Endothelial cell of umbilical vein (primary cell): ENCODE measurements at regions not wholly inside any gene's neighbourhood (a gene's known extent, or its start where the extent isn't known, plus 50 kb on each side); places are given as distances from the start of the nearest gene placed in this dataset.

Experiments used
- BruUV-seq: library from RNA; stranded (reverse); fragments of 400-500 nt; replicated peaks from 2 replicates; lab custom pipeline; 2021; lab: Mats Ljungman, UMichigan
- CTCF ChIA-PET: fragments of 300-600, 350-600 bp; sonication (Branson Sonifier 250); formaldehyde crosslinking; loops from one replicate; lab custom pipeline; 2021; ENCODE audit warnings: antibody characterized with exemption, inconsistent platforms; lab: Charles Lee
- POLR2A ChIA-PET: fragments of 300-600, 350-600 bp; sonication (Branson Sonifier 250); formaldehyde crosslinking; loops from one replicate; lab custom pipeline; 2021; ENCODE audit warnings: antibody characterized with exemption, inconsistent platforms; lab: Charles Lee
- DNase-seq: peaks from one replicate; pipeline ENCODE4 v3.0.0-alpha.2; 2011; ENCODE audit warnings: low read depth, low spot score
- FAIRE-seq: peaks from 2 replicates; lab custom pipeline; 2011; peaks lifted over from hg19 to GRCh38; lab: Jason Lieb, UNC
- H2AFZ ChIP-seq: 2 replicates; pipeline ENCODE4 v1.6.0; 2012; ENCODE audit warnings: low read depth, low read length, control low read depth, inconsistent platforms
- H3K27ac ChIP-seq: 2 replicates; pipeline ENCODE4 v1.5.1; 2011; ENCODE audit warnings: low read depth, mild to moderate bottlenecking, control low read depth, low read length, moderate library complexity; ENCODE audit not compliant: insufficient read depth
- H3K27me3 ChIP-seq, 2 experiments: 2 replicates each; pipeline versions ENCODE4 v1.6.0 to v1.6.1; 2011; ENCODE audit warnings: low read length in 2 of 2, mixed read lengths in 1 of 2; ENCODE audit not compliant: control insufficient read depth in 2 of 2, insufficient read depth in 2 of 2
- H3K36me3 ChIP-seq, 2 experiments: 2 replicates in 1 of 2; 3 replicates in 1 of 2; pipeline ENCODE4 v1.5.1; 2011; ENCODE audit warnings: low read length in 2 of 2, mild to moderate bottlenecking in 1 of 2, moderate library complexity in 1 of 2; ENCODE audit not compliant: control insufficient read depth in 2 of 2, insufficient read depth in 2 of 2; ENCODE audit errors: extremely low read depth in 1 of 2
- H3K4me1 ChIP-seq: 3 replicates; pipeline ENCODE4 v1.5.1; 2011; ENCODE audit warnings: mild to moderate bottlenecking, low read length; ENCODE audit not compliant: control insufficient read depth, insufficient read depth; ENCODE audit errors: extremely low read depth
- H3K4me2 ChIP-seq: 2 replicates; pipeline ENCODE4 v1.6.1; 2011; ENCODE audit warnings: low read length, control low read depth, mixed read lengths; ENCODE audit not compliant: insufficient read depth
- H3K4me3 ChIP-seq, 3 experiments: fragments of 200-600 bp in 1 of 3; sonication (generic), shearing (Covaris generic) in 1 of 3; replicated peaks in 1 of 3; 2 replicates each; pipeline ENCODE4 v1.5.1; 2011 to 2016; ENCODE audit warnings: control low read depth in 3 of 3, low read length in 3 of 3, mild to moderate bottlenecking in 2 of 3, inconsistent platforms in 1 of 3, low read depth in 1 of 3, moderate library complexity in 1 of 3; ENCODE audit not compliant: insufficient read depth in 1 of 3
- H3K79me2 ChIP-seq: 2 replicates; pipeline ENCODE4 v1.6.0; 2012; ENCODE audit warnings: low read length, inconsistent platforms; ENCODE audit not compliant: control insufficient read depth, insufficient read depth
- H3K9ac ChIP-seq: replicated peaks from 2 replicates; pipeline ENCODE3; 2011; ENCODE audit warnings: low read length, control low read depth; ENCODE audit not compliant: insufficient read depth; ENCODE audit errors: extremely low read depth
- H3K9me1 ChIP-seq: replicated peaks from 3 replicates; pipeline ENCODE4 v1.6.0; 2011; ENCODE audit warnings: mild to moderate bottlenecking, low read length; ENCODE audit not compliant: control insufficient read depth, insufficient read depth; ENCODE audit errors: extremely low read depth
- H3K9me3 ChIP-seq: replicated peaks from 2 replicates; pipeline ENCODE4 v1.5.1; 2012; ENCODE audit warnings: low read length, inconsistent platforms; ENCODE audit not compliant: control insufficient read depth, insufficient read depth
- H4K20me1 ChIP-seq: replicated peaks from 2 replicates; pipeline ENCODE3; 2011; ENCODE audit warnings: mild to moderate bottlenecking, low read length; ENCODE audit not compliant: control insufficient read depth, insufficient read depth; ENCODE audit errors: extremely low read depth
- EZH2 ChIP-seq: IDR thresholded peaks from 2 replicates; pipeline ENCODE4 v1.6.1; 2012; ENCODE audit warnings: borderline replicate concordance, low read depth, mild to moderate bottlenecking, moderate library complexity, low read length, inconsistent platforms; ENCODE audit not compliant: severe bottlenecking
- FOS ChIP-seq: IDR thresholded peaks from 2 replicates; pipeline ENCODE4 v1.6.1; 2011; ENCODE audit warnings: mild to moderate bottlenecking, low read length, moderate library complexity, borderline replicate concordance; ENCODE audit not compliant: insufficient read depth
- JUN ChIP-seq: IDR thresholded peaks from 2 replicates; pipeline ENCODE4 v1.6.1; 2011; ENCODE audit warnings: borderline replicate concordance, low read depth; ENCODE audit not compliant: insufficient read length, insufficient read depth
- MAX ChIP-seq: IDR thresholded peaks from 2 replicates; pipeline ENCODE4 v1.6.1; 2011; ENCODE audit not compliant: insufficient read depth, insufficient read length
- MYC ChIP-seq: IDR thresholded peaks from one replicate; pipeline ENCODE4 v1.6.1; 2011; ENCODE audit warnings: mild to moderate bottlenecking, low read depth, low read length
- POLR2AphosphoS5 ChIP-seq: IDR thresholded peaks from 2 replicates; pipeline ENCODE4 v1.6.1; 2012; ENCODE audit warnings: low read depth, mild to moderate bottlenecking, control low read depth, low read length, moderate library complexity; ENCODE audit not compliant: insufficient read depth
- dilution Hi-C: fragments of 300-500 bp; cut with MboI; formaldehyde crosslinking; loops from one replicate; pipeline ENCODE4 v1.15.0; 2019; ENCODE audit warnings: low sequenced_read_pairs; ENCODE audit not compliant: extremely low pct_ligation_motif_present
- intact Hi-C: fragments of 100-400 bp; cut with micrococcal nuclease; formaldehyde crosslinking; loops from one replicate; pipeline ENCODE4 v1.10.0; 2022

DNA sequence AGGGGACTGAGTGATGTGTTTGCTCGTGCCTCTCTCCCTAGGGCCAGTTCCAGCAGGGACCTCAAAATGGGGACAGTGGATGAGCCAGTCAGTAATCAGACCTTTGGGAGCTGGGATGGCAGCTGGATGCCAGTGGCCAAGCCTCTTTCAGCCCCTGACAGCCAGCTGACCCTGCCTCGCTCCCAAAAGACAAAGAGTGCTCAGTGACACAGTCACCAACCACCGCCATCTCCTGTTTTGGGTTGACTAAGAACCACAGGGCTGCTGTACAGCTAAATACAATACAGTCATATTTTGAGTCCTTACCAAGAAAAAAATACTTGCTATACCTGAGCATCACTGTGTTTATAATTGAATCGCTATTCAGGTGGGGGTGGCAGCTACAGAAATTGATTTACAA lies 75.7 kb downstream of the POU3F3 start:
- no peak overlapping the region for H3K9ac ChIP-seq
- TF ChIP-seq MAX = no peak
- TF ChIP-seq JUN = no peak
- H3K27me3 ChIP-seq = no peaks in the 10 kb centered on the region
- POLR2A ChIA-PET = no interaction called here
- H3K79me2 ChIP-seq = no peaks in the 10 kb centered on the region
- no peaks in the 10 kb centered on the region for H3K36me3 ChIP-seq
- H3K4me2 ChIP-seq = no peak overlapping the region
- no peaks in the 10 kb centered on the region for H3K9me3 ChIP-seq
- dilution Hi-C loops = no loop called here
- FAIRE-seq (no peak), DNase-seq (no peak)
- no peaks in the 10 kb centered on the region for H3K4me1 ChIP-seq
- no peak overlapping the region for H3K27ac ChIP-seq
- intact Hi-C loops = no loop called here
- H3K9me1 ChIP-seq = no peaks in the 10 kb centered on the region
- H2AFZ ChIP-seq = no peak overlapping the region
- no TSS peak for BruUV-seq
- H4K20me1 ChIP-seq = no peaks in the 10 kb centered on the region
- H3K4me3 ChIP-seq = no peak overlapping the region
- CTCF ChIA-PET = no interaction called here

DNA sequence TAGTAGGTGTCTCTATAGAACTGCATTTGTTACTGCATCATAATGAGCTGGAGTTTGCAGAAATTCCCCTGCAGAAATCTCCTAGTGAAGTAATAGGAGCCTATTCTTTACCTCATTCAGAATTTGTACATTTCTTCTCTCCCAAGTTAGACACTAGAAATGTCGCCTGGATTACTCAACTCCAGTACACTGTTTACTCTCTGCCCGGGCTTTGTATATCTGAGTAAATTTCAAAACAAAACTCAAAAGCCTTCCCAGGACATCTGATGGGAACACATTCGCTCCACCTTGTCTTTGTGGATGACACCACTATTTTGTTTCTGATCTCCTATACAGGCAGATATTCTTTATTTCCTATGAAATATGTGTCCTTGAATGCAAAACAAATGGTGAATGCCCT lies 76.8 kb downstream of the POU3F3 start:
- dilution Hi-C loops = no loop called here
- Histone ChIP-seq H3K27ac (no peak overlapping the region), H3K27me3 (no peaks in the 10 kb centered on the region), H3K9me1 (no peaks in the 10 kb centered on the region), H3K9ac (no peak overlapping the region), H4K20me1 (no peaks in the 10 kb centered on the region), H3K36me3 (no peaks in the 10 kb centered on the region), H3K4me2 (no peak overlapping the region), H2AFZ (no peak overlapping the region), H3K79me2 (no peaks in the 10 kb centered on the region), H3K4me3 (no peak overlapping the region), H3K9me3 (no peaks in the 10 kb centered on the region), H3K4me1 (no peaks in the 10 kb centered on the region)
- POLR2A ChIA-PET = no interaction called here
- DNase-seq (no peak), FAIRE-seq (no peak)
- CTCF ChIA-PET = no interaction called here
- no TSS peak for BruUV-seq
- TF ChIP-seq MYC (no peak), POLR2AphosphoS5 (no peak), EZH2 (no peak), FOS (no peak)
- intact Hi-C loops = no loop called here
